AG09319 (cell line): ENCODE measurements at regions not wholly inside any gene's neighbourhood (a gene's known extent, or its start where the extent isn't known, plus 50 kb on each side); places are given as distances from the start of the nearest gene placed in this dataset.
A peak's percentile ranks its signal among the peaks of the same experiment; 100 is the strongest.

Source experiments
- DNase-seq: peaks from one replicate; pipeline ENCODE4 v3.0.0-alpha.2; 2010; ENCODE audit warnings: low read depth; ENCODE audit errors: extremely low read depth
- CTCF ChIP-seq: IDR thresholded peaks from 2 replicates; pipeline ENCODE4 v1.5.1; 2011; ENCODE audit warnings: low read depth, mild to moderate bottlenecking, inconsistent platforms, low read length, moderate library complexity

GRCh38 chr20:52084727-52085126 is 106.9 kb downstream of the ZFP64 start:
- TF ChIP-seq CTCF = no peak
- no peak for DNase-seq

- DNase-seq = peak; percentile 56
- TF ChIP-seq CTCF = peak; percentile 70
Measured at GRCh38 chr20:52083627-52084232, 107.8 kb downstream of the ZFP64 start.

- no peak for DNase-seq
- no peak for TF ChIP-seq CTCF
Measured at GRCh38 chr20:52082612-52083011, 109.0 kb downstream of the ZFP64 start.

GRCh38 chr20:52081791-52082190 is 109.8 kb downstream of the ZFP64 start:
- DNase-seq = no peak
- TF ChIP-seq CTCF = no peak

- TF ChIP-seq CTCF = no peak
- DNase-seq = no peak
Measured at GRCh38 chr20:52081066-52081465, 110.5 kb downstream of the ZFP64 start.

- DNase-seq = no peak
- no peak for TF ChIP-seq CTCF
Measured at GRCh38 chr20:52078289-52078688, 113.3 kb downstream of the ZFP64 start.

GRCh38 chr20:52076164-52076563 is 115.4 kb downstream of the ZFP64 start:
- no peak for DNase-seq

More at GRCh38 chr20:52076164-52076563, 115.4 kb downstream of the ZFP64 start:
- no peak for TF ChIP-seq CTCF
